GM18505 (cell line): ENCODE measurements at regions not wholly inside any gene's neighbourhood (a gene's known extent, or its start where the extent isn't known, plus 50 kb on each side); places are given as distances from the start of the nearest gene placed in this dataset.

Experiments
- ATAC-seq: cut with Tn5 transposase; IDR thresholded peaks from one replicate; pipeline ENCODE4 v1.9.1; 2021; ENCODE audit not compliant: unreplicated experiment
- POLR2A ChIP-seq: IDR thresholded peaks from 4 replicates; pipeline ENCODE4 v1.6.1; 2011; ENCODE audit warnings: borderline replicate concordance; ENCODE audit not compliant: insufficient read depth, insufficient read length; ENCODE audit errors: extremely low read depth

GRCh38 chr13:109592770-109593169 is 193.6 kb downstream of the IRS2 start:
- ATAC-seq, result no peak
- TF ChIP-seq POLR2A, result no peak

GRCh38 chr13:109587689-109588088 is 198.7 kb downstream of the IRS2 start:
- no peak for TF ChIP-seq POLR2A
- ATAC-seq, result no peak

GRCh38 chr13:109586509-109587346 is 199.7 kb downstream of the IRS2 start:
- TF ChIP-seq POLR2A, result no peak
- ATAC-seq, result no peak

GRCh38 chr13:109584844-109585361 is 201.5 kb downstream of the IRS2 start:
- no peak for ATAC-seq
- no peak for TF ChIP-seq POLR2A

GRCh38 chr13:109577191-109577700 is 209.1 kb downstream of the IRS2 start:
- TF ChIP-seq POLR2A, result no peak
- no peak for ATAC-seq

GRCh38 chr13:109576331-109576813 is 210.0 kb downstream of the IRS2 start:
- no peak for ATAC-seq
- no peak for TF ChIP-seq POLR2A

GRCh38 chr13:109575821-109576220 is 210.6 kb downstream of the IRS2 start:
- no peak for ATAC-seq
- TF ChIP-seq POLR2A, result no peak

- TF ChIP-seq POLR2A, result no peak
- ATAC-seq, result no peak
These were observed 214.0 kb downstream of the IRS2 start for GRCh38 chr13:109572389-109572788.

- no peak for TF ChIP-seq POLR2A
- peak; percentile 99 for ATAC-seq
These were observed 216.2 kb downstream of the IRS2 start for GRCh38 chr13:109569958-109570711.

- ATAC-seq, result no peak
- TF ChIP-seq POLR2A, result no peak
These were observed 218.0 kb downstream of the IRS2 start for GRCh38 chr13:109568339-109568818.

GRCh38 chr13:109567315-109567714 is 219.1 kb downstream of the IRS2 start:
- no peak for ATAC-seq
- TF ChIP-seq POLR2A, result no peak

GRCh38 chr13:109565877-109566276 is 220.5 kb downstream of the IRS2 start:
- ATAC-seq, result no peak
- no peak for TF ChIP-seq POLR2A

GRCh38 chr13:109548374-109548773 is 238.0 kb downstream of the IRS2 start:
- no peak for TF ChIP-seq POLR2A
- ATAC-seq, result no peak
